ENCODE measurements at regions not wholly inside any gene's neighbourhood (a gene's known extent, or its start where the extent isn't known, plus 50 kb on each side); places are given as distances from the start of the nearest gene placed in this dataset.

DNA sequence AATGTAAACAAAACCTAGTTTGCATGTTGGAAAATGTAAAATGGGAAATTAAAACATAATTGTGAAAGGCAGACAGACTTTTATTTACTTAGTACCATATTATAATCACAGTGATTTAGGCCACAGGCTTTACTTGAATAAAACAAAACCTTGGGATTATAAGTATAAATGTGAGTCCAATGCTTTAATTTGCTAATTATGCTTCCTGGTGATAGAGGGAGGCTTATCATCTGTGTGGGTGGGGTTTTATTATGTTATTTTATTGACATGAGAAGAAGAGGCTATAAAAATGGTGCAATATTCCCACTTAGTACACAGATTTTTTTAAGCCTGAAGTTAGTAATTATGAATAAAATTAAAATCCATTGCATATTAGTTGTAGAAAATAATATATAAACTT is 248.3 kb upstream of the TBL1XR1 start:
- Histone ChIP-seq H3K4me2 (replicated peaks; ENCODE audit: low read depth, low read length, poor library complexity, severe bottlenecking) (no peak overlapping the region), H3K27me3 (replicated peaks in 1 of 4; ENCODE audit: control extremely low read depth in 1 of 4, control insufficient read depth in 3 of 4, insufficient read depth in 4 of 4, low read length in 3 of 4) (no peaks in the 10 kb centered on the region), H3K79me2 (ENCODE audit: control insufficient read depth, insufficient read depth, low read length) (no peaks in the 10 kb centered on the region), H4K20me1 (ENCODE audit: control insufficient read depth, insufficient read depth, low read length, poor library complexity, severe bottlenecking) (no peaks in the 10 kb centered on the region), H3K9ac (ENCODE audit: low read length) (no peak overlapping the region), H3K4me3 (ENCODE audit: control extremely low read depth in 1 of 5, extremely low read depth in 1 of 5, insufficient read depth in 1 of 5, low read depth in 2 of 5, low read length in 4 of 5) (no peak overlapping the region), H2AFZ (ENCODE audit: insufficient read depth, low read depth, low read length, poor library complexity, severe bottlenecking) (no peak overlapping the region), H3K36me3 (replicated peaks in 1 of 2; ENCODE audit: control extremely low read depth in 1 of 2, control insufficient read depth in 1 of 2, extremely low read depth in 1 of 2, insufficient read depth in 2 of 2, low read length in 1 of 2) (no peaks in the 10 kb centered on the region), H3K9me3 (ENCODE audit: control extremely low read depth in 1 of 3, control insufficient read depth in 2 of 3, insufficient read depth in 1 of 3, low read length in 2 of 3) (no peaks in the 10 kb centered on the region), H3K4me1 (ENCODE audit: control insufficient read depth in 2 of 2, insufficient read depth in 2 of 2, low read length in 2 of 2) (peaks cover 21 to 24% of the 10 kb centered on the region in 2 donors), H3K27ac (ENCODE audit: low read length in 2 of 2) (no peak overlapping the region)
- H3K27me3 Mint-ChIP-seq: no peaks in the 10 kb centered on the region
- H3K4me1 Mint-ChIP-seq: peaks cover 32% of the 10 kb centered on the region
- no peak for DNase-seq
- H3K9me3 Mint-ChIP-seq (ENCODE audit: insufficient read depth): no peaks in the 10 kb centered on the region
- no peak for ATAC-seq (ENCODE audit: low read depth)
- no peak overlapping the region for H3K4me3 Mint-ChIP-seq
- intact Hi-C loops (cut with micrococcal nuclease): loop anchor here (10.0 kb wide), 1 partner anchor 391 kb away; no protein-coding TSS in a partner anchor
- H3K27ac Mint-ChIP-seq: no peak overlapping the region
- TF ChIP-seq, protein P1, sequence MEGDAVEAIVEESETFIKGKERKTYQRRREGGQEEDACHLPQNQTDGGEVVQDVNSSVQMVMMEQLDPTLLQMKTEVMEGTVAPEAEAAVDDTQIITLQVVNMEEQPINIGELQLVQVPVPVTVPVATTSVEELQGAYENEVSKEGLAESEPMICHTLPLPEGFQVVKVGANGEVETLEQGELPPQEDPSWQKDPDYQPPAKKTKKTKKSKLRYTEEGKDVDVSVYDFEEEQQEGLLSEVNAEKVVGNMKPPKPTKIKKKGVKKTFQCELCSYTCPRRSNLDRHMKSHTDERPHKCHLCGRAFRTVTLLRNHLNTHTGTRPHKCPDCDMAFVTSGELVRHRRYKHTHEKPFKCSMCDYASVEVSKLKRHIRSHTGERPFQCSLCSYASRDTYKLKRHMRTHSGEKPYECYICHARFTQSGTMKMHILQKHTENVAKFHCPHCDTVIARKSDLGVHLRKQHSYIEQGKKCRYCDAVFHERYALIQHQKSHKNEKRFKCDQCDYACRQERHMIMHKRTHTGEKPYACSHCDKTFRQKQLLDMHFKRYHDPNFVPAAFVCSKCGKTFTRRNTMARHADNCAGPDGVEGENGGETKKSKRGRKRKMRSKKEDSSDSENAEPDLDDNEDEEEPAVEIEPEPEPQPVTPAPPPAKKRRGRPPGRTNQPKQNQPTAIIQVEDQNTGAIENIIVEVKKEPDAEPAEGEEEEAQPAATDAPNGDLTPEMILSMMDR (IDR thresholded peaks at IDR 0.05): no peak
- no peak for TF ChIP-seq EZH2 (IDR thresholded peaks at IDR 0.05; ENCODE audit: borderline replicate concordance, insufficient read depth, low read depth, low read length, poor library complexity, severe bottlenecking)
- ChIA-PET POLR2A (no interaction called here), CTCF (no interaction called here)

DNA sequence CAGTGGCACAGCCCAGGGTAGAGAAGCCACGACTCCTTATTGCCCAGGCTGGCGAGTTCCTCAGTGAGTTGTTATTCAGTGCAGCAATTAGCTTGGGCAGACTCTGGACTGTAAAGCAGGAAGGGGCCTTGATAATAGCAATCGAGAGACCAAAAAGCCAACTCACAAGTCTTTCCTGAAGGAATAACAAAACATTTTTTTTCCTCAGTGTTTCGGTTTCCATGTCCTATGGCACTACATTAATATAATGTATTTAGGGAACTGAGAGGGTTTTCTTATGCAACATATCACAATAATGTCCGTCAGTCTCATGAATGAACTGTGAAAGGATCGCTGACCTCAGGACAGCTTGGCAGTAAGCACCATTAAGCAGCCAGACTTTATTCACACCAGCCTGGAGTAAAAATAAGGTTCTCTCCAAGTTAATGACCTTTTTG is 248.9 kb upstream of the TBL1XR1 start:
- no peaks in the 10 kb centered on the region for H3K9me3 Mint-ChIP-seq (ENCODE audit: insufficient read depth)
- Histone ChIP-seq H3K27ac (ENCODE audit: low read length in 2 of 2) (no peak overlapping the region), H3K9ac (ENCODE audit: low read length) (no peak overlapping the region), H3K4me2 (replicated peaks; ENCODE audit: low read depth, low read length, poor library complexity, severe bottlenecking) (no peak overlapping the region), H3K4me1 (ENCODE audit: control insufficient read depth in 2 of 2, insufficient read depth in 2 of 2, low read length in 2 of 2) (peaks cover 21 to 24% of the 10 kb centered on the region in 2 donors), H3K79me2 (ENCODE audit: control insufficient read depth, insufficient read depth, low read length) (no peaks in the 10 kb centered on the region), H3K9me3 (ENCODE audit: control extremely low read depth in 1 of 3, control insufficient read depth in 2 of 3, insufficient read depth in 1 of 3, low read length in 2 of 3) (no peaks in the 10 kb centered on the region), H4K20me1 (ENCODE audit: control insufficient read depth, insufficient read depth, low read length, poor library complexity, severe bottlenecking) (no peaks in the 10 kb centered on the region), H3K36me3 (replicated peaks in 1 of 2; ENCODE audit: control extremely low read depth in 1 of 2, control insufficient read depth in 1 of 2, extremely low read depth in 1 of 2, insufficient read depth in 2 of 2, low read length in 1 of 2) (no peaks in the 10 kb centered on the region), H3K27me3 (replicated peaks in 1 of 4; ENCODE audit: control extremely low read depth in 1 of 4, control insufficient read depth in 3 of 4, insufficient read depth in 4 of 4, low read length in 3 of 4) (no peaks in the 10 kb centered on the region), H2AFZ (ENCODE audit: insufficient read depth, low read depth, low read length, poor library complexity, severe bottlenecking) (no peak overlapping the region), H3K4me3 (ENCODE audit: control extremely low read depth in 1 of 5, extremely low read depth in 1 of 5, insufficient read depth in 1 of 5, low read depth in 2 of 5, low read length in 4 of 5) (no peak overlapping the region)
- TF ChIP-seq, protein P1 (IDR thresholded peaks at IDR 0.05): no peak
- no peak for TF ChIP-seq EZH2 (IDR thresholded peaks at IDR 0.05; ENCODE audit: borderline replicate concordance, insufficient read depth, low read depth, low read length, poor library complexity, severe bottlenecking)
- intact Hi-C loops (cut with micrococcal nuclease): loop anchor here (10.0 kb wide), 1 partner anchor 391 kb away; no protein-coding TSS in a partner anchor
- H3K4me1 Mint-ChIP-seq: peaks cover 29% of the 10 kb centered on the region
- POLR2A ChIA-PET: no interaction called here
- no peaks in the 10 kb centered on the region for H3K27me3 Mint-ChIP-seq
- 100% methylated on average over 2 of the region's 6 CpGs for WGBS (ENCODE audit: insufficient coverage)
- CTCF ChIA-PET: no interaction called here
- DNase-seq (no peak), ATAC-seq (ENCODE audit: low read depth) (no peak)
- H3K4me3 Mint-ChIP-seq: no peak overlapping the region
- no peak overlapping the region for H3K27ac Mint-ChIP-seq
